Pancreas (tissue), 10 donors: ENCODE measurements at regions not wholly inside any gene's neighbourhood (a gene's known extent, or its start where the extent isn't known, plus 50 kb on each side); places are given as distances from the start of the nearest gene placed in this dataset.

Source experiments
- ATAC-seq, 4 donors: fragments of 200-7000 bp; cut with Tn5 transposase; one replicate each; pipeline versions ENCODE4 v1.8.0 to v1.9.1; 2020; ENCODE audit warnings: mild to moderate bottlenecking in 4 of 4, moderate library complexity in 4 of 4
- DNase-seq, 6 donors: peaks; one replicate each; pipeline ENCODE4 v3.0.0-alpha.2; 2020
- FAIRE-seq: peaks from 2 replicates; lab custom pipeline; 2012; peaks lifted over from hg19 to GRCh38; lab: Jason Lieb, UNC
- H3K27ac ChIP-seq, 4 donors: fragments of 200-600 bp; sonication (generic); 1 replicate in 3 of 4; 2 replicates in 1 of 4; pipeline versions ENCODE4 v1.5.0 to v1.8.0; 2020
- H3K27me3 ChIP-seq, 4 donors: fragments of 200-600 bp; one replicate each; pipeline ENCODE4 v1.8.0; 2021
- H3K36me3 ChIP-seq, 3 donors: fragments of 200-600 bp; sonication (generic) in 1 of 3; one replicate each; pipeline versions ENCODE4 v1.5.0 to v1.8.0; 2020 to 2021
- H3K4me1 ChIP-seq, 3 donors: fragments of 200-600 bp; one replicate each; pipeline ENCODE4 v1.8.0; 2021
- H3K4me3 ChIP-seq, 4 donors: fragments of 200-600 bp; sonication (generic) in 2 of 4; one replicate each; pipeline versions ENCODE4 v1.5.0 to v1.8.0; 2020 to 2021
- H3K9me3 ChIP-seq, 4 donors: fragments of 200-600 bp; one replicate each; pipeline ENCODE4 v1.8.0; 2021
- CTCF ChIP-seq, 4 donors: fragments of 200-600 bp; sonication (generic) in 3 of 4; IDR thresholded peaks; one replicate each; pipeline versions ENCODE4 v1.5.0 to v1.8.0; 2021; ENCODE audit warnings: antibody characterized with exemption in 4 of 4
- WGBS, 2 donors: extraction: QIAGEN DNeasy Blood & Tissue Kit; methylation state at CpG; one replicate each; pipeline ENCODE4 v1.1.7; 2013; 5-methylcytosine and 5-hydroxymethylcytosine counted together
- intact Hi-C, 3 donors: fragments of 100-400 bp; cut with DNase I; formaldehyde crosslinking; loops; one replicate each; pipeline versions ENCODE4 v1.11.1 to v1.14.2; 2022
- donor health status: healthy with polysubstance abuse.
- donor health status: DM: no; HTN: no; CAD: no; lungs with moderate emphysema.
- donor health status: DM: no; HTN: no; CAD: no.
- donor health status: control.
- donor health status: control.
- donor health status: Bipolar disorder and iron deficiency.
- donor health status: DM: yes; HTN: yes; CAD: no.
- donor health status: DM: no; HTN: no; CAD: no.
- donor health status: DM: no; HTN: no; CAD: no.
- donor health status: DM: yes; HTN: yes; CAD: no.

GRCh38 chr12:92404921-92405320, 259.3 kb upstream of the BTG1 start:
- Histone ChIP-seq H3K27me3 (no peaks in the 10 kb centered on the region), H3K9me3 (no peaks in the 10 kb centered on the region), H3K4me1 (no peaks in the 10 kb centered on the region), H3K4me3 (no peak overlapping the region), H3K36me3 (no peaks in the 10 kb centered on the region), H3K27ac (no peak overlapping the region)
- FAIRE-seq, result no peak
- intact Hi-C loops, result no loop called here
- no peak for ATAC-seq
- TF ChIP-seq CTCF (IDR thresholded peaks at IDR 0.05), result no peak
- 91 to 100% methylated on average over 1 of the region's 1 CpG for WGBS, 2 donors
- DNase-seq, result no peak

GRCh38 chr12:92404259-92404894, 258.7 kb upstream of the BTG1 start:
- Histone ChIP-seq H3K27me3 (no peaks in the 10 kb centered on the region), H3K27ac (no peak overlapping the region), H3K9me3 (no peaks in the 10 kb centered on the region), H3K4me1 (no peaks in the 10 kb centered on the region), H3K36me3 (no peaks in the 10 kb centered on the region), H3K4me3 (no peak overlapping the region)
- WGBS, 2 donors, result 93 to 97% methylated on average over 1 of the region's 1 CpG
- FAIRE-seq, result no peak
- intact Hi-C loops, result no loop called here
- no peak for ATAC-seq
- TF ChIP-seq CTCF (IDR thresholded peaks at IDR 0.05), result no peak
- no peak for DNase-seq

- Histone ChIP-seq H3K4me3 (no peak overlapping the region), H3K4me1 (no peaks in the 10 kb centered on the region), H3K27ac (no peak overlapping the region), H3K36me3 (no peaks in the 10 kb centered on the region), H3K9me3 (no peaks in the 10 kb centered on the region), H3K27me3 (no peaks in the 10 kb centered on the region)
- WGBS, 2 donors, result 73 to 75% methylated on average over 3 of the region's 3 CpGs
- ATAC-seq (peak in 2 of 4 donors; percentile 39 to 41), DNase-seq (no peak), FAIRE-seq (no peak)
- no peak for TF ChIP-seq CTCF (IDR thresholded peaks at IDR 0.05)
- intact Hi-C loops, result no loop called here
Measured at GRCh38 chr12:92403210-92404175, 257.8 kb upstream of the BTG1 start.

GRCh38 chr12:92402415-92402814, 256.8 kb upstream of the BTG1 start:
- H3K4me3 ChIP-seq, result no peak overlapping the region
- DNase-seq (no peak), ATAC-seq (no peak), FAIRE-seq (no peak)
- H3K4me1 ChIP-seq, result no peaks in the 10 kb centered on the region
- WGBS, 2 donors, result 34 to 85% methylated on average over 1 of the region's 1 CpG
- intact Hi-C loops, result no loop called here
- H3K27ac ChIP-seq, result no peak overlapping the region
- no peaks in the 10 kb centered on the region for H3K27me3 ChIP-seq
- H3K9me3 ChIP-seq, result no peaks in the 10 kb centered on the region
- TF ChIP-seq CTCF (IDR thresholded peaks at IDR 0.05), result no peak
- H3K36me3 ChIP-seq, result no peaks in the 10 kb centered on the region
